Neural cell (in vitro differentiated cells): ENCODE measurements at regions not wholly inside any gene's neighbourhood (a gene's known extent, or its start where the extent isn't known, plus 50 kb on each side); places are given as distances from the start of the nearest gene placed in this dataset.

ENCODE experiments used
- H2AFZ ChIP-seq: fragments of 200-600, 300-800 bp; sonication (generic), shearing (Covaris generic); 2 replicates; pipeline ENCODE4 v1.6.0; 2014; ENCODE audit warnings: low read depth, mild to moderate bottlenecking, antibody characterized with exemption, low read length, moderate library complexity
- H3F3A ChIP-seq: fragments of 200-600 bp; shearing (Covaris generic); 2 replicates; pipeline ENCODE4 v1.6.1; 2016; ENCODE audit warnings: mild to moderate bottlenecking, moderate library complexity, mixed read lengths, antibody characterized with exemption, low read length; ENCODE audit not compliant: insufficient read depth, poor library complexity, severe bottlenecking
- H3K27ac ChIP-seq: fragments of 200-600, 300-800 bp; sonication (generic), shearing (Covaris generic); 2 replicates; pipeline ENCODE4 v1.5.1; 2014; ENCODE audit warnings: mild to moderate bottlenecking, low read length, moderate library complexity
- H3K27me3 ChIP-seq: fragments of 300-800, 200-600 bp; sonication (generic), shearing (Covaris generic); 2 replicates; pipeline ENCODE4 v1.6.0; 2014; ENCODE audit warnings: mild to moderate bottlenecking, low read depth, low read length, moderate library complexity; ENCODE audit not compliant: insufficient read depth
- H3K36me3 ChIP-seq: fragments of 300-800, 200-600 bp; sonication (generic), shearing (Covaris generic); 2 replicates; pipeline ENCODE4 v1.5.1; 2014; ENCODE audit warnings: mild to moderate bottlenecking, antibody characterized with exemption, low read length, moderate library complexity; ENCODE audit not compliant: insufficient read depth
- H3K4me2 ChIP-seq: fragments of 300-800, 200-600 bp; sonication (generic), shearing (Covaris generic); 2 replicates; pipeline ENCODE4 v1.6.0; 2014; ENCODE audit warnings: mild to moderate bottlenecking, low read length
- H3K4me3 ChIP-seq: fragments of 300-800, 200-600 bp; sonication (generic), shearing (Covaris generic); 2 replicates; pipeline ENCODE4 v1.5.1; 2014; ENCODE audit warnings: mild to moderate bottlenecking, low read length, moderate library complexity
- H3K79me2 ChIP-seq: fragments of 200-600 bp; shearing (Covaris generic); replicated peaks from 2 replicates; pipeline ENCODE4 v1.6.0; 2014; ENCODE audit warnings: mild to moderate bottlenecking, low read length, moderate library complexity; ENCODE audit not compliant: insufficient read depth
- H3K9ac ChIP-seq: fragments of 300-800, 200-600 bp; sonication (generic), shearing (Covaris generic); 2 replicates; pipeline ENCODE4 v1.6.1; 2016; ENCODE audit warnings: mild to moderate bottlenecking, low read length, mixed read lengths
- H3K9me2 ChIP-seq: fragments of 200-600 bp; shearing (Covaris generic); 2 replicates; pipeline ENCODE4 v1.6.1; 2016; ENCODE audit warnings: mild to moderate bottlenecking, low read length, mixed read lengths; ENCODE audit not compliant: insufficient read depth
- H3K9me3 ChIP-seq: fragments of 200-600, 300-800 bp; sonication (generic), shearing (Covaris generic); 2 replicates; pipeline ENCODE4 v1.6.1; 2016; ENCODE audit warnings: mild to moderate bottlenecking, mixed run types, low read length, moderate library complexity, mixed read lengths
- H4K20me1 ChIP-seq: fragments of 200-600 bp; shearing (Covaris generic); 2 replicates; pipeline ENCODE4 v1.6.1; 2016; ENCODE audit warnings: mild to moderate bottlenecking, mixed run types; ENCODE audit not compliant: insufficient read depth
- CTCF ChIP-seq: fragments of 450-650 bp; IDR thresholded peaks from 2 replicates; pipeline ENCODE4 v1.5.1; 2014; ENCODE audit warnings: antibody characterized with exemption, mild to moderate bottlenecking, moderate library complexity; ENCODE audit not compliant: poor library complexity, severe bottlenecking
- EP300 ChIP-seq: fragments of 450-650 bp; conservative IDR thresholded peaks from 2 replicates; pipeline ENCODE4 v1.6.1; 2014; ENCODE audit warnings: antibody characterized with exemption, mild to moderate bottlenecking, moderate library complexity; ENCODE audit not compliant: poor library complexity, severe bottlenecking
- EZH2 ChIP-seq: fragments of 200-600, 300-800 bp; shearing (Covaris generic), sonication (generic); IDR thresholded peaks from 2 replicates; pipeline ENCODE4 v1.6.1; 2014; ENCODE audit warnings: antibody characterized with exemption, low read length, borderline replicate concordance, mild to moderate bottlenecking; ENCODE audit not compliant: insufficient read depth, poor library complexity, severe bottlenecking
- MXI1 ChIP-seq: fragments of 450-650 bp; conservative IDR thresholded peaks from 2 replicates; pipeline ENCODE4 v1.6.1; 2014; ENCODE audit warnings: antibody characterized with exemption, mild to moderate bottlenecking; ENCODE audit not compliant: poor library complexity, severe bottlenecking
- POLR2AphosphoS5 ChIP-seq: IDR thresholded peaks from 2 replicates; pipeline ENCODE4 v1.6.1; 2012
- RAD21 ChIP-seq: fragments of 450-650 bp; conservative IDR thresholded peaks from 2 replicates; pipeline ENCODE4 v1.6.1; 2014; ENCODE audit warnings: antibody characterized with exemption, mild to moderate bottlenecking, moderate library complexity
- REST ChIP-seq: IDR thresholded peaks from 2 replicates; pipeline ENCODE4 v1.6.1; 2012; ENCODE audit warnings: borderline replicate concordance
- SMC3 ChIP-seq: fragments of 450-650 bp; conservative IDR thresholded peaks from 2 replicates; pipeline ENCODE4 v1.6.1; 2014; ENCODE audit warnings: antibody characterized with exemption, mild to moderate bottlenecking, moderate library complexity; ENCODE audit not compliant: poor library complexity
- TAF1 ChIP-seq: IDR thresholded peaks from 2 replicates; pipeline ENCODE4 v1.6.1; 2012; ENCODE audit warnings: low read depth

GRCh38 chr5:106510321-106510720 lies 1160.4 kb downstream of the EFNA5 start:
- no peaks in the 10 kb centered on the region for H3K27me3 ChIP-seq
- H3K79me2 ChIP-seq: no peaks in the 10 kb centered on the region
- no peaks in the 10 kb centered on the region for H3K9me3 ChIP-seq
- H3K9ac ChIP-seq: no peak overlapping the region
- no peaks in the 10 kb centered on the region for H4K20me1 ChIP-seq
- H3K4me3 ChIP-seq: no peak overlapping the region
- H3K4me2 ChIP-seq: no peak overlapping the region
- H3K27ac ChIP-seq: no peak overlapping the region
- no peaks in the 10 kb centered on the region for H3F3A ChIP-seq
- H2AFZ ChIP-seq: no peak overlapping the region
- H3K9me2 ChIP-seq: no peaks in the 10 kb centered on the region
- TF ChIP-seq RAD21 (no peak), POLR2AphosphoS5 (no peak), SMC3 (no peak), TAF1 (no peak), MXI1 (no peak), EZH2 (no peak), REST (no peak), EP300 (no peak), CTCF (no peak)
- no peaks in the 10 kb centered on the region for H3K36me3 ChIP-seq

DNA sequence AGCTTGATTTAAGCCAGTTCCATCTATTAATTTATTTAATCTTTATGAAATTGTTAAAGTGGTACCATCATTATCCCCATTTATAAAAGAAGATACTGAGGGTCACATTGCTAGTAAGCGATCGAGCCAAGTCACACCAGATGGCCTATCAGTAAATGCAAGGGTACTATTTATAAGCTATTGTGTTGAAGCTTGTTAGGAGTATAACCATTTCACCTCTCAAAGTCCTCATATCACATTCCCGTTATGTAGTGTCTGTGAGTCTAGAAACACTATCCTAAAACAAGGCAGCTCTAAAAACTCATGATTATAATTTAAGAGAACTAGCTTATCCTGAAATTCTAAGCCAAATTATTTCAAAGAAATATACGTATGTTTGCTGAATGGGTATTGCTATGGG lies 1161.8 kb downstream of the EFNA5 start:
- Histone ChIP-seq H3K9me2 (no peaks in the 10 kb centered on the region), H2AFZ (no peak overlapping the region), H3K36me3 (no peaks in the 10 kb centered on the region), H3K27me3 (no peaks in the 10 kb centered on the region), H3K79me2 (no peaks in the 10 kb centered on the region), H3K4me2 (no peak overlapping the region), H4K20me1 (no peaks in the 10 kb centered on the region), H3K27ac (no peak overlapping the region), H3K9me3 (no peaks in the 10 kb centered on the region), H3K9ac (no peak overlapping the region), H3K4me3 (no peak overlapping the region), H3F3A (no peaks in the 10 kb centered on the region)
- TF ChIP-seq RAD21 (no peak), EZH2 (no peak), CTCF (no peak), TAF1 (no peak), REST (no peak), EP300 (no peak), SMC3 (no peak), MXI1 (no peak), POLR2AphosphoS5 (no peak)
